HEK293 (cell line): ENCODE measurements at regions not wholly inside any gene's neighbourhood (a gene's known extent, or its start where the extent isn't known, plus 50 kb on each side); places are given as distances from the start of the nearest gene placed in this dataset.

Source experiments
- CTCF ChIA-PET: fragments of 350-600 bp; formaldehyde crosslinking; extraction: SDS; loops from one replicate; lab custom pipeline; 2021; ENCODE audit warnings: antibody characterized with exemption; lab: Yijun Ruan, JAX
- POLR2A ChIA-PET: fragments of 300-600 bp; formaldehyde crosslinking; extraction: SDS; loops from one replicate; lab custom pipeline; 2020; ENCODE audit warnings: antibody characterized with exemption, inconsistent platforms; lab: Yijun Ruan, JAX
- H3K27ac ChIP-seq: fragments of 200-500 bp; sonication (Bioruptor generic); 2 replicates; pipeline ENCODE4 v1.5.1; 2014; ENCODE audit warnings: low read depth, low read length, control low read depth, inconsistent platforms; ENCODE audit errors: extremely low read depth
- H3K36me3 ChIP-seq, 2 experiments: fragments of 200-500 bp in 1 of 2; sonication (Bioruptor generic) in 1 of 2; 1 replicate in 1 of 2; 2 replicates in 1 of 2; pipeline ENCODE4 v1.5.1; 2014 to 2017; ENCODE audit warnings: inconsistent platforms in 2 of 2, low read length in 2 of 2; ENCODE audit not compliant: control insufficient read depth in 2 of 2, insufficient read depth in 1 of 2
- H3K4me1 ChIP-seq: fragments of 200-500 bp; sonication (Bioruptor generic); 2 replicates; pipeline ENCODE4 v1.5.1; 2014; ENCODE audit warnings: mild to moderate bottlenecking, low read length, inconsistent platforms; ENCODE audit not compliant: control insufficient read depth, insufficient read depth
- H3K4me3 ChIP-seq: 2 replicates; pipeline ENCODE4 v1.5.1; 2011; ENCODE audit warnings: low read depth, mild to moderate bottlenecking, control low read depth, low read length, moderate library complexity
- H3K9me3 ChIP-seq: fragments of 200-500 bp; sonication (Bioruptor generic); 2 replicates; pipeline ENCODE4 v1.5.1; 2014; ENCODE audit warnings: low read depth, low read length, inconsistent platforms; ENCODE audit not compliant: control insufficient read depth, insufficient read depth
- INSM2 ChIP-seq: fragments of 450-650 bp; formaldehyde crosslinking; IDR thresholded peaks from 2 replicates; pipeline ENCODE4 v1.5.1; 2016; ENCODE audit warnings: missing biosample characterization, missing genetic modification characterization
- OVOL3 ChIP-seq: fragments of 450-650 bp; formaldehyde crosslinking; IDR thresholded peaks from 2 replicates; pipeline ENCODE4 v1.5.1; 2016; ENCODE audit warnings: missing biosample characterization, missing genetic modification characterization
- SP7 ChIP-seq: fragments of 450-650 bp; formaldehyde crosslinking; IDR thresholded peaks from 2 replicates; pipeline ENCODE4 v1.5.1; 2016; ENCODE audit warnings: missing biosample characterization, missing genetic modification characterization
- TRIM28 ChIP-seq: IDR thresholded peaks from 2 replicates; pipeline ENCODE4 v1.6.1; 2011; ENCODE audit warnings: low read length, control low read depth, borderline replicate concordance
- ZBTB26 ChIP-seq: fragments of 450-650 bp; formaldehyde crosslinking; optimal IDR thresholded peaks from 2 replicates; pipeline ENCODE3; 2016; ENCODE audit warnings: missing biosample characterization, mild to moderate bottlenecking, missing genetic modification characterization
- ZBTB7A ChIP-seq: fragments of 450-650 bp; formaldehyde crosslinking; IDR thresholded peaks from 2 replicates; pipeline ENCODE4 v1.5.1; 2016; ENCODE audit warnings: low read depth, missing biosample characterization, missing genetic modification characterization
- ZNF10 ChIP-seq: fragments of 450-650 bp; formaldehyde crosslinking; IDR thresholded peaks from 2 replicates; pipeline ENCODE4 v1.5.1; 2017; ENCODE audit warnings: missing biosample characterization, missing genetic modification characterization
- ZNF18 ChIP-seq: fragments of 450-650 bp; formaldehyde crosslinking; IDR thresholded peaks from 2 replicates; pipeline ENCODE4 v1.5.1; 2016; ENCODE audit warnings: missing biosample characterization, missing genetic modification characterization
- ZNF239 ChIP-seq: fragments of 450-650 bp; formaldehyde crosslinking; IDR thresholded peaks from 2 replicates; pipeline ENCODE4 v1.5.1; 2016; ENCODE audit warnings: missing biosample characterization, missing genetic modification characterization
- ZNF266 ChIP-seq: fragments of 450-650 bp; formaldehyde crosslinking; IDR thresholded peaks from 2 replicates; pipeline ENCODE4 v1.5.1; 2016; ENCODE audit warnings: missing biosample characterization, missing genetic modification characterization, low read depth
- ZNF302 ChIP-seq: fragments of 450-650 bp; formaldehyde crosslinking; IDR thresholded peaks from 2 replicates; pipeline ENCODE4 v1.5.1; 2016; ENCODE audit warnings: missing biosample characterization, missing genetic modification characterization, low read depth
- ZNF510 ChIP-seq: fragments of 450-650 bp; formaldehyde crosslinking; IDR thresholded peaks from 2 replicates; pipeline ENCODE4 v1.5.1; 2018; ENCODE audit warnings: mild to moderate bottlenecking, missing genetic modification characterization, missing biosample characterization; ENCODE audit not compliant: insufficient replicate concordance
- ZNF513 ChIP-seq: fragments of 450-650 bp; IDR thresholded peaks from 2 replicates; pipeline ENCODE4 v1.5.1; 2018; ENCODE audit warnings: missing biosample characterization, missing genetic modification characterization
- ZNF529 ChIP-seq: fragments of 450-650 bp; formaldehyde crosslinking; IDR thresholded peaks from 2 replicates; pipeline ENCODE4 v1.5.1; 2017; ENCODE audit warnings: missing genetic modification characterization, missing biosample characterization; ENCODE audit not compliant: insufficient replicate concordance
- ZNF544 ChIP-seq: fragments of 450-650 bp; formaldehyde crosslinking; IDR thresholded peaks from 2 replicates; pipeline ENCODE4 v1.5.0; 2017; ENCODE audit warnings: missing biosample characterization, missing genetic modification characterization
- ZNF560 ChIP-seq: fragments of 450-650 bp; formaldehyde crosslinking; IDR thresholded peaks from 2 replicates; pipeline ENCODE4 v1.5.1; 2017; ENCODE audit warnings: missing biosample characterization, missing genetic modification characterization, borderline replicate concordance
- ZNF580 ChIP-seq: fragments of 450-650 bp; formaldehyde crosslinking; IDR thresholded peaks from 2 replicates; pipeline ENCODE4 v1.5.1; 2016; ENCODE audit warnings: missing biosample characterization, missing genetic modification characterization
- ZNF677 ChIP-seq: fragments of 450-650 bp; IDR thresholded peaks from 2 replicates; pipeline ENCODE4 v1.5.0; 2018; ENCODE audit warnings: missing biosample characterization, mild to moderate bottlenecking, missing genetic modification characterization, moderate library complexity
- ZNF704 ChIP-seq: fragments of 450-650 bp; formaldehyde crosslinking; IDR thresholded peaks from 2 replicates; pipeline ENCODE4 v1.5.1; 2016; ENCODE audit warnings: missing biosample characterization, missing genetic modification characterization

- no peak for TF ChIP-seq OVOL3 (tag by site-specific recombination)
- TF ChIP-seq, all 188 proteins: peak for 8
Observed at GRCh38 chr5:125026867-125027731, 280.7 kb upstream of the ZNF608 start (continued).

GRCh38 chr5:125032286-125032685 lies 285.8 kb upstream of the ZNF608 start:
- ChIA-PET CTCF (interaction anchor here (0.6 kb wide), 1 partner anchor 613 kb away, joined by 4 read pairs; no protein-coding TSS in a partner anchor), POLR2A (no interaction called here)
- no peaks in the 10 kb centered on the region for H3K9me3 ChIP-seq
- TF ChIP-seq INSM2 (no peak), SP7 (tag by site-specific recombination) (no peak)
- H3K4me3 ChIP-seq, result no peak overlapping the region
- peaks cover 6% of the 10 kb centered on the region for H3K4me1 ChIP-seq
- H3K27ac ChIP-seq, result no peak overlapping the region
- H3K36me3 ChIP-seq, result no peaks in the 10 kb centered on the region

- Histone ChIP-seq H3K27ac (no peak overlapping the region), H3K4me1 (peaks cover 4% of the 10 kb centered on the region; the same call in 1 of the 2 replicates)
- TF ChIP-seq ZBTB7A (tag by site-specific recombination) (no peak), ZNF266 (tag by site-specific recombination) (no peak), ZNF704 (no peak), ZNF510 (tag by site-specific recombination) (no peak), ZNF18 (tag by site-specific recombination) (no peak), ZNF560 (tag by site-specific recombination) (no peak), TRIM28 (no peak)
- TF ChIP-seq, all 188 proteins: peak for 0
- Histone ChIP-seq H3K4me3 (no peak overlapping the region), H3K36me3 (no peaks in the 10 kb centered on the region), H3K9me3 (no peaks in the 10 kb centered on the region)
- ChIA-PET CTCF (interaction anchor here (0.6 kb wide), 1 partner anchor 1736 kb away, joined by 4 read pairs; no protein-coding TSS in a partner anchor), POLR2A (no interaction called here)
Observed at GRCh38 chr5:125033602-125034001, 287.2 kb upstream of the ZNF608 start.

GRCh38 chr5:125034331-125034730 lies 287.9 kb upstream of the ZNF608 start:
- H3K4me3 ChIP-seq, result no peak overlapping the region
- H3K4me1 ChIP-seq, result peaks cover 4% of the 10 kb centered on the region; the same call in 1 of the 2 replicates
- ChIA-PET CTCF (interaction anchor here (0.6 kb wide), 2 partner anchors 14 to 1735 kb away, joined by 3 to 4 read pairs; no protein-coding TSS in a partner anchor), POLR2A (no interaction called here)
- no peaks in the 10 kb centered on the region for H3K36me3 ChIP-seq
- H3K9me3 ChIP-seq, result no peaks in the 10 kb centered on the region
- H3K27ac ChIP-seq, result no peak overlapping the region
- no peak for TF ChIP-seq ZNF544
- TF ChIP-seq ZNF239 (tag by site-specific recombination), result no peak
- no peak for TF ChIP-seq ZBTB26 (tag by site-specific recombination)
- TF ChIP-seq ZNF302 (tag by site-specific recombination), result no peak
- no peak for TF ChIP-seq ZNF513 (tag by site-specific recombination)
- no peak for TF ChIP-seq ZNF677
- no peak for TF ChIP-seq ZNF580
- no peak for TF ChIP-seq ZNF10 (tag by site-specific recombination)
- TF ChIP-seq TRIM28, result no peak
- no peak for TF ChIP-seq ZNF529 (tag by site-specific recombination)
